ENCODE measurements at regions not wholly inside any gene's neighbourhood (a gene's known extent, or its start where the extent isn't known, plus 50 kb on each side); places are given as distances from the start of the nearest gene placed in this dataset.

GRCh38 chr9:129321286-129322021, 143.4 kb upstream of the IER5L start:
- Histone ChIP-seq H3K79me1 (ENCODE audit: low read depth, low read length) (no peaks in the 10 kb centered on the region), H3K14ac (ENCODE audit: insufficient read length) (no peak overlapping the region), H4K5ac (ENCODE audit: insufficient read length, low read depth, low read length) (no peak overlapping the region), H3K9me3 (ENCODE audit: insufficient read depth in 2 of 2, low read depth in 1 of 2, low read length in 1 of 2) (no peaks in the 10 kb centered on the region), H3K36me3 (ENCODE audit: control insufficient read depth in 2 of 4, insufficient read depth in 4 of 4, low read length in 3 of 4) (no peaks in the 10 kb centered on the region), H2BK20ac (ENCODE audit: low read length) (0 out of 2 replicates have a peak overlapping the region, but pooled peaks have one; percentile 80), H3K27me3 (replicated peaks in 1 of 4; ENCODE audit: control insufficient read depth in 3 of 4, extremely low read depth in 1 of 4, insufficient read depth in 3 of 4, low read length in 3 of 4) (peaks cover 0 to 7% (median 5%) of the 10 kb centered on the region in 4 experiments; a peak in 4 of 7 replicates), H2BK120ac (replicated peaks; ENCODE audit: low read depth, low read length) (peak overlapping the region; percentile 13), H3K18ac (ENCODE audit: extremely low read depth, low read length) (no peak overlapping the region), H3K23ac (ENCODE audit: insufficient read length) (no peak overlapping the region), H3K79me2 (ENCODE audit: control insufficient read depth in 1 of 2, insufficient read depth in 2 of 2, low read length in 2 of 2) (no peaks in the 10 kb centered on the region), H3K56ac (replicated peaks; ENCODE audit: insufficient read length, low read depth, low read length) (no peak overlapping the region), H3K4ac (replicated peaks; ENCODE audit: insufficient read length, low read depth, low read length) (peak overlapping the region; percentile 16), H3K4me1 (replicated peaks in 1 of 4; ENCODE audit: control insufficient read depth in 3 of 4, insufficient read depth in 4 of 4, low read length in 3 of 4) (peaks cover 0 to 19% (median 12%) of the 10 kb centered on the region in 4 experiments; a peak in 6 of 7 replicates), H2BK15ac (ENCODE audit: low read length) (peak overlapping the region; percentile 97; the same call in 1 of the 2 replicates), H3K23me2 (ENCODE audit: low read depth, low read length) (peaks cover 6% of the 10 kb centered on the region; the same call in 1 of the 2 replicates), H3K4me2 (ENCODE audit: insufficient read depth in 1 of 2, low read depth in 2 of 2, low read length in 2 of 2) (peak overlapping the region; percentile 56 to 67), H3K9ac (replicated peaks in 1 of 4; ENCODE audit: extremely low read depth in 1 of 4, low read depth in 3 of 4, low read length in 3 of 4) (no peak overlapping the region; a peak in 1 of 7 replicates), H2BK5ac (ENCODE audit: low read depth, low read length) (no peak overlapping the region; the same call in 1 of the 2 replicates), H3K4me3 (ENCODE audit: extremely low read depth in 1 of 4, insufficient read depth in 2 of 4, low read depth in 3 of 4, low read length in 4 of 4) (peak overlapping the region in 1 of 4 experiments; percentile 54; a peak in 3 of 8 replicates), H2AFZ (ENCODE audit: low read length) (no peak overlapping the region), H4K20me1 (replicated peaks in 1 of 2; ENCODE audit: control insufficient read depth in 1 of 2, insufficient read depth in 2 of 2, low read length in 2 of 2) (no peaks in the 10 kb centered on the region), H3K27ac (ENCODE audit: low read depth, low read length) (no peak overlapping the region), H4K8ac (ENCODE audit: extremely low read depth, insufficient read depth, low read length) (peak overlapping the region; percentile 26; the same call in 1 of the 2 replicates), H4K91ac (replicated peaks; ENCODE audit: insufficient read length, low read length) (peak overlapping the region; percentile 62), H2AK5ac (ENCODE audit: low read depth, low read length) (peak overlapping the region; percentile 56; the same call in 1 of the 2 replicates), H2BK12ac (ENCODE audit: low read depth, low read length) (peak overlapping the region; percentile 86; the same call in 1 of the 2 replicates)
- POLR2A ChIA-PET (ENCODE audit: partially characterized antibody), result interaction anchor here (1.0 to 3.9 kb wide), 7 partner anchors 10 to 76 kb away, joined by 3 to 23 read pairs (median 5); no protein-coding TSS in a partner anchor
- FAIRE-seq (no peak), DNase-seq (ENCODE audit: low read depth in 1 of 2, low spot score in 2 of 2) (no peak)
- TF ChIP-seq BACH1 (IDR thresholded peaks at IDR 0.05; ENCODE audit: low read length) (no peak), SRF (IDR thresholded peaks at IDR 0.05; ENCODE audit: low read depth, low read length) (no peak), JUN (IDR thresholded peaks at IDR 0.05; ENCODE audit: low read depth, low read length) (no peak), NANOG (IDR thresholded peaks at IDR 0.05; ENCODE audit: insufficient read depth, low read depth, low read length, poor library complexity, severe bottlenecking) (no peak), POLR2AphosphoS5 (IDR thresholded peaks at IDR 0.05; ENCODE audit: low read depth, low read length) (no peak), SUZ12 (IDR thresholded peaks at IDR 0.05; ENCODE audit: low read length) (0 out of 2 replicates have a peak, but pooled peaks have one; percentile 6), YY1 (IDR thresholded peaks at IDR 0.05; ENCODE audit: low read depth, low read length) (no peak)
- 72% methylated on average over 19 of the region's 20 CpGs; no CpG with 5 or more reads in 1 of the 2 experiments for WGBS, 2 experiments (ENCODE audit: extremely low coverage in 1 of 2, insufficient coverage in 1 of 2, insufficient read length in 1 of 2, insufficient replicate concordance in 2 of 2, low coverage in 1 of 2, low lambda C conversion rate in 2 of 2, missing lambda C conversion rate in 1 of 2)
- CTCF ChIA-PET (ENCODE audit: partially characterized antibody), result interaction anchor here (1.0 to 2.5 kb wide), 8 partner anchors 13 to 287 kb away, joined by 3 to 8 read pairs (median 6); no protein-coding TSS in a partner anchor
